ENCODE measurements at regions not wholly inside any gene's neighbourhood (a gene's known extent, or its start where the extent isn't known, plus 50 kb on each side); places are given as distances from the start of the nearest gene placed in this dataset.

DNA sequence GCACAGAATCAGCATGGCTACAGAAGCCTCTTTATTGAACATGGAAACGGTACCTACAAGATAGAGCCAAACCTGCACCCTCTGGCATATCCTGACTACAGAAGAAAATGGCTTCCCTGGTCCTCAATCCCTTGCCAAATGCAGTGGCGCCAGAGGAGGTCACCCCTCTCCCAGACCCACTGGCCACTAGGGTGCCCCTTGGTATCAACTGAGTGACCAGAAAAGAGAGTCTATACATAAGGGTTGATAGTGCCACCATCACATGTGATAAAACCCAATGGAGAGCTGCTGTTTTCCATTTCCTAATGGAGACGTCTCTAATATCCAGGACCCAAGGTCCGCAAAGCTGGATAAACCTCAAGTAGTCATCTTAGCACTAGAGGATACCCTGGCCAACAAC, 52.7 kb upstream of the ALK start:
- no peak for DNase-seq (ENCODE audit: low read depth, low spot score)

DNA sequence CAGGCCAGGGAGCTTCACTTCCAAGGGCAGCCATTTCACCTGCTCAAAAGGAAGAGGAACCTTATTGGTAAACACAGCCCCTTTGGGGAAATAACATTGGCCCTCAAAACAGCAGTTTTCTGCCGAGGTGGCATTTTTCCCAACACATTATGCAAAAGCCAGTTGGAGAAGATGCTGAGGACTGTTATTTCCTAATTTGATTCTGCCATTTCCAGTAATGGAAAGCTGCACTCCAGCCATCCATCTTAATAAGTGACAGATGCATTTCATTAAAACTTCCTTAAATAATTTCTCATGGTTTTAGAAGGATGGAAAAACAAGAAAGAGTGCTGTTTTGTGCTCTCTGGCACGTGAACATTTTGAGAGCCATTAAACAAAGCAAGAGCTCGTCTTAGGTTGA, 55.9 kb upstream of the ALK start:
- DNase-seq (ENCODE audit: low read depth, low spot score): no peak

DNA sequence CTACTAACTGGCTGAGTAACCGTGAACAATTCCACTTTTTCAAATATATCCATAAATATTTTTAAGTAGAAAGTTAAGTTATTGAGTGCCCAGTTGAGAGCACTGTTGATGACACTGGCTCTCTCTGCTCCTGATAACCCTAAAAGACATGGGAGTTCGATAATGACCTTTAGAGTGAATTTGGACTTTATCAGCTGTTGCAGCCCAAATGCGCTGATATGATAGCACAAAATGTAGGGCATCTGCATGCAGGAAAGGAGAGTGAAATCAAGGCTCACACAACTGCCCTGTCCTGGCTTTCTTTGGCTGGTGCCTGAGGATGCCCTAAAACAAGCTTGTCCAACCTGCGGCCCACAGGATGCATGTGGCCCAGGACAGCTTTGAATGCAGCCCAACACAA, 60.0 kb upstream of the ALK start:
- DNase-seq (ENCODE audit: low read depth, low spot score): no peak

DNA sequence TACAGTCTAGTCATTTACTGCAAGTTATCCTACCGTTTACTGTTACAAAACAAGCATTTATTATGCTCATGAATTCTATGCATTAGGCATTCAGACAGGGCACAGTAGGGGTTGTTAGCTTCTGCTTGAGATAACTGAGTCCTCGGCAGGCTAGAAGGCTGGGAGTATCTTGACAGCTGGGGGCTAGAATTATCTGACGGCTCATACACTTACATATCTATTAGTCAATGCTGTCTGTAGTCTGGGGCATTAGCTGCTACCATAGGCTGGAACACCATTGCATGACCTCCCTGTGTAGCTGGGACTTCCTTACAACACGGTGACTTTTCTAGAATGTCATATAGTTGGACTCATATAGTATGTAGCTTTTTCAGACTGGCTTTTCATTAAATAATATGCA, 61.9 kb upstream of the ALK start:
- no peak for DNase-seq (ENCODE audit: low read depth, low spot score)

DNA sequence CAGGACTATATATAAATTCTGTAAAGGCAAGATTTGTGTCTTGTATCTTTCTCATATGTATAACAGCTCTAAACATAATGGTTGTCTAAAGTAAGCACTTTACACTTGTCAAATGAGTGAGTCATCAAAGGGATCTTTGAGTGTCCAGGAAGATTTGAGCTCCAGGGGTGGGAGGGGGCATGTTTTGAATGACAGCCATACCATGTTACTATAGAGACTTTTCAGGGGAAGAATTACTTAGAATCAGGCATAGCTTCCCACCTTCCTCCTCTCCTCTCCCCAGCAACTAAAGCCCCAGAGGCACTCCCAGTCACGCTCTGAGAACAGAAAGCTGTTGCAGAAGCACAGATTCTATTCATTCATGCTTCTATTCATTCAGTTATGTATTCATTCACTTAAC, 65.8 kb upstream of the ALK start:
- DNase-seq (ENCODE audit: low read depth, low spot score): no peak

DNA sequence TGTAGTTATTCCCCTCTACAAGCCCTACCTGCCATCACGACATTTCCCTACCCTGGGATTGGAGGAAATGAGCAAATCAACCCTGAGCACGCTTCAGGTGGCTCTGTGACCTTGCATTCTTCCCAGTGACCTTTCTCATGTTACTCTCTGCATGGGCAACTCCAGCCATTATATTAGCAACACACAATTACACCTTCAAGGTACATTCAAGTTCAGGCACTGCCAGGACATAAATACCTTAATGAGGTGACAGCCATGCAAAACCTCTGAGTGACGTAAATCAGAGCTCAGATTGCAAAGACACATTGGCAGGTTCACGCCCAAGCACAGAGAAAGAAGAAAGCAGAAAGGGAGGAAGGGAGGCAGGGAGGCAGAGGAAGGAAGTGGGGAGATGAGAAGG, 68.7 kb upstream of the ALK start:
- no peak for DNase-seq (ENCODE audit: low read depth, low spot score)

DNA sequence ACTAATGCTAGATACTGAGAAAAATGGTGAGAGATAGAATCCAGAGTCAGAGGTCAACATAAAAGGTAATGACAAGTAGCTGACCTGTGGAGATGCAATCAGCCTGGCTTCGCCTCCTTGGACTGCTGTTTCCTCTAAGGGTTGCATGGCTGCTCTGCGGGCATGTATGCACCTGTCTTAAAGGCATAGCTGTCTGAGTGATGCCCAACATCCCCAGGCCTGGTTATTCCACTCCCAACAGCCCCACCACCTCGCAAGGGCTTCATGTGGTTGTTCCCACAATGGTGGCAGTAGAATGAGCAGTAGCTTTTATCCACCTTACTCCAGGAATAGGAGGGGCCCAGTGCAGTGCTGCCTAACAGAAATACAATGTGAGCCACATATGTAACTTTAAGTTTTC, 69.7 kb upstream of the ALK start:
- DNase-seq (ENCODE audit: low read depth, low spot score): no peak

DNA sequence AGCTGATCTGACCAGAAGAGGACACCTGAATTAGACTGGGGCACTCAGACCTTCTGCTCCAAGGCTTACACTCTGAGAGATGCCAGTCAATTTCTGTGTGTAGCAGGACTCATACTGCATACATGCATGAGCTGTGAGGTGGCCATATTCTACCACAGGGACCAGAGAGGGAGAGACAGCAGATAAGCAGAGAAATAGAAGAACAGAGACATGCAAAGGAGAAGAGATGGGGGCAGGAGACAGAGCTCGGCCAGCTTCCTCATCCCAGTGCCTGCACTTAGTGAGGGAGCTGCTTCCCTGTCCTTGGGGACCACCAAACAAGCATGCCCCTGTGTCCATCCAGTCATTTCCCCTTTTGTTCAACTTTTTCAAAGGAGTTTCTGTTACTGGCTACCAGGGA, 73.9 kb upstream of the ALK start:
- DNase-seq (ENCODE audit: low read depth, low spot score): no peak

DNA sequence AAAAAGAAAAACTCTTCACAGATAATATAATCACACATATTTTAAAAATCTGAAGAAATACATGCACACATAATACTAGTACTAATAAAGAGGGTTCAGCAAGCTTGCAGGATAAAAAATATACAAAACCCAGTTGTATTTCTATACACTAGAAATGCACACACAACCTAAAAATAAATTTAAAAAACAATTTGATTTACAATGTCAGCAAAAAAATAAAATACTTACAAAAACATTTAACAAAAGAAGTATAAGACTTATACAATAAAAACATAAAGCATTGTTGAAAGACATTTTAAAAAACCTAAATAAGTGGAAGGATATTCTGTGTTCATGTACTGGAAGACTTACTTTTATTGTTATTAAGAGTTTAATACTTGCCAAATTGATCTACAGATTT, 81.7 kb upstream of the ALK start:
- no peak for DNase-seq (ENCODE audit: low read depth, low spot score)

DNA sequence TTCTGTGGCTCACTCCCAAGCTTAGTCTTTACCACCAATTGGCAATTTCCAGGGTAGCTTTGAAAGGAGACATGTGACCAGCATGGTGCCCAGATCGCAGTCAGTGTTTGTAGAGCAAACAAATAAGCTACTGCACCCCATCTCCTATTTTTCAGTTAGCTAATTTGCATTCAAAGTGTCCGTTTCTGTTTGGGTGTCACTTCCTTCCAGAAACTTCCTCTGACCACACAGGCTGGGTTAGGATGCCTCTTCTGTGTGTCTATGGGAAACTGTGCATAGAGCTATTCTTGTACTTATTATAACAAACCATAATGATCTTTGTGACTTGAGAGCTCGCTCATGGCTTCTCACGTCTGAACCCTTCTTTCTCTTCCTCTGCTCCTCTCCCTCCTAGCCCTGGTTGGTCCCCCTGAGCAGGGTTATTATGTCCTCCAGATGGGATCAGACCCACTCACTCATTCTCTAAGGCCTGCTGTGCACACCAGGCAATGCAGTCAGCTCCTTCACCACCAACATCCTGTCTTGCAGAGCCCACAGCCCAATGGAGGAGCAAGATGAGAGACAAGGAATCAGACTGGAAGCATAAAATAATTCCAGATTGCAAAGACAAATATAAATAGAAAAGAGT, 101.2 kb upstream of the ALK start:
- no peak for DNase-seq (ENCODE audit: low read depth, low spot score)

DNA sequence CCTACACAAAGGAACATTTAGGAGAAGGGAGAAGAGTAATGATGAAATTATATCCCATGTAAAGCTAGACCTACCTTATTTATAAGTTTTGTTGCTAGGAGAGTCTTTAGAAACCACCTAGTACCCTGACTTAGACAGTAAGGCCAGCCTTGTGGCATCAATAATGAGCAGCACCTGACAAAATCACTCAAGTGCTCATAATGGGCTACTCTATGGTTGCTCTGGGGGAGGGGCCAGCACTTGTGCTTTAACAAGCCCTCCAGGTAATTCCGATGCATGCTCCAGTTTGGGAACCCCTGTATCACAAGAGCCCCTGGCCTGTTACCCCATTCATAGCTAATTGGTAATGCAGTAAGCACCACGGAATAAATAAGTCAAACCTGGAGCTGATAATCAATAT, 102.9 kb upstream of the ALK start:
- DNase-seq (ENCODE audit: low read depth, low spot score): no peak

DNA sequence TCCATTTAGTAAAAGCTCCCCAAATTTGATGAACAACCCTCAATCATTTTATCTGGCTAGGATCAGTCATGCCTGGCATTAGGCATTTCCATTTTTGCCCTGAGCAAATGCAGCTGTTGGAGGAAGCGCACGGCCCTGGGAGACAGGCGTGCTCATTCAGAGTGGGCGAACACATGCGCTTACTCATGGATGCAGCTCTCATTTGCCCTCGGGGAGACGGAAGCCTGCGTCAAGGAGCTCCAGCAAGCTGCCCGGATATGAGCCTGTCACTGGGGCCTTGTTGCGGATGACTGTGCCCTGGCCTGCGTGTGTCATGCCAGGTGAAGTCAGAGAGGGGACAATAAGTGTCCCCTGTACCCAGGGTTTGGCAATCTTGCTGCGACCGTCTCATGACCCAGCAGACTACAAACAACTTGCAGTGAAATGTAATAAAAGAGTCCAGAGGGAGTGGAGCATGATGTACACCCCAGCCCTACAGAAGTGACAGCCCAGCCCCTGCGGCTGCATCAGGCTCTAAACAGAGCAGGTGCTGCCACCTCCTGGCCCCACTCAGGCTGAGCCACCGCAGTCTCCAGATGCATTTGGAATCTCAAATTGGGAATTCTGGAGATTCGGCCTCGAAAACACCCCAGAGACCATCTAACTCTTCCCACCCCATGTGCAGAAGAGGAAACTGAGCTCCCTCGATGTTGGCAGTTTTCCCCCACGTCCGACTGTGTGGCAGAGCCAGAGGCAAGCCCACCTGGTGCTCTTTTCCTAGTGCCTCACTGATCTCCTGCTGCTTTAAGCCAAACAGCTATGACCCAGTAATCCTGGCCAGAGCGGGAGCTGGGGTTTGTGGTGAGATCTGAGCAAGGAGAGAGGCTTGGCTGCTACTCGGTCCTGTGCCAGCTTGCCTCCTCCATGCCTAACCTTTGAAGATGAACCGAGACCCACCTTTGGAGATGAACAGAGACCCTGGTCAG, 105.0 kb upstream of the ALK start:
- no peak for DNase-seq (ENCODE audit: low read depth, low spot score)

DNA sequence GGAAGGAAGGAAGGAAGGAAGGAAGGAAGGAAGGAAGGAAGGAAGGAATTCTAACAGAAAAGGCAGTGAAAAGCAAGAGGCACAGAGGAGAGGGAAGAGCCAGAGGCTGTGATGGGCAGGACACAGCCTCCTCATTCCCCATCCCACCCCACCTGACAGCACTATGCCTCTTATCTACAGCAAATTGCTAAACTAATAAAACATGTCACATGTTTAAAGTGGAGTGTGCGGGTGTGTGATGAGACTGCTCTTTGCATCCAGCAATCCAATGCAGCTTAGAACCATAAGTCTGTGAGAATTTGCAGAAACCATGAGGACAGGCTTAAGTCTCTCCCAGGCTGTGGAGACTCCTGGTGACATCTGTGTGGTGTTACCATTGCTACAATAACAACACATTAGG, 108.4 kb upstream of the ALK start:
- DNase-seq (ENCODE audit: low read depth, low spot score): no peak

DNA sequence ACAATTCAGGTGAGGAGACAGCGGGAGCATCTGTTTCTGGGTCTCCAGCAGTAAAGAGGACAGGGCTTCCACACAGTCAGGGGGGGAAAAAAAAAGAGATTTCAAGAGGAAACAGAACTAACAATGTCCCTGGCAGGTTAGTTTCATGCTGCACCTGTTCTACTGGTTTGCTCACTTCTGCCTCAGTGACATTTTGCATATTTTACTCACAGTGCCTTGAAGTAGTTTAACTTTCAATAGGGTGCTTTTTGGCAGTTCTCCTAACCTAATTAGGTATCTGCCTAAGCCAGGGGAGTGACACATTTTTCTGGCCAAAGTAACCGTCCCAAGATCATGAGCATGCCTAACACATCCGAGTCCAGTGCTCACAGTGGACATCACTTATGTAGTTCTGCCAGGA, 109.0 kb upstream of the ALK start:
- no peak for DNase-seq (ENCODE audit: low read depth, low spot score)

DNA sequence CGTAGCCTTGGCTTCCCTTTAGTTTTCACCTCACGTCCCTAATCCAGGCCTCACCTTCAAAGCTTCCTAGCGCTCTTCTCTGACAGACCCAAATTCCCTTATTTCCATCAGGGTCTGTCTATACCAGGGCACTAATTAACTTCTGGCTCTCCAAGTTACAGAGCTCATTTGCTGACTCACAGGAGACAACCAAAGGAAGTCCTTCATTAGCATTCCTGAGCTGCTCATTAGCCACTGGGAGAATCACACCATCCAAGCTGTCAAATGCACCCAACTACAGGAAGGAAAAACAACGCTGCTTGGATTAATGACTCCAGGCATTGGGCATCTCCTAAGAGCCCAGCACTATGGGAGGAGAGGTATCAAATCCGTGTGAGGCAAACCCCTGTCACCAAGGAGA, 109.8 kb upstream of the ALK start:
- no peak for DNase-seq (ENCODE audit: low read depth, low spot score)

DNA sequence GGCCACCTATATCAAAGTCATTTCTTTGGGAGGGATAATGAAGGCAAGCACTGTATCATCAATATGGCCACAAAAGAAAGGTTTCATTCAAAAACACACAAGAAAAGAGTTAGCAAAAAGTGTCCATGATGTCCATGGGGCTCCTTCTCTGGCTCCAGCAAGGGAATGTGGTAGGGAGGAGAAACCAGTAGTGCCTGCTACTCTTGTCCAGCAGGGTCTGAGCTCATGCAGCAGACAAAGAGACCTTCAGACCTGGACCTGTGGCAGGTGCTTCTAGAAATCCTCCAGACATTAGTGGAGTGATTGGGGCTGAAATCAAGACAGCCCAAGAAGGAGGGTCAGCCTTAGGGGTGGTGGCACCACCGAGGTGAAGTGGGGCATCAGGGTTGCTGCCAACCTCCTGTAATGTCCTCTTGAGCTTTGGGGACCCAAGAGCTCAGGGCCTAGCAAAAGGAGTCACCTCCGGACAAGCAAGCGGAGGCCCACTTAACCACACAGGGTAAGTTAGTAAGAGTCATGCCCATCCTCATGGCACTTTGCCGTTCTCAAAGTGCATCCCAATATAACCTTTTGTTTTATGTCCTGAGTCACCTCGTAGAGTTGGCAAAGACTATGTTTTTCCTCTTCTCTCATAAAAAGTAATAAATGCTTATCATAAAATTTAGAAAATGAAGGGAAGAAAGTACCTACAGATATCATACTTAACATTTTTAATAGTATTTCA, 112.6 kb upstream of the YPEL5 start:
- DNase-seq (ENCODE audit: low read depth, low spot score): no peak

DNA sequence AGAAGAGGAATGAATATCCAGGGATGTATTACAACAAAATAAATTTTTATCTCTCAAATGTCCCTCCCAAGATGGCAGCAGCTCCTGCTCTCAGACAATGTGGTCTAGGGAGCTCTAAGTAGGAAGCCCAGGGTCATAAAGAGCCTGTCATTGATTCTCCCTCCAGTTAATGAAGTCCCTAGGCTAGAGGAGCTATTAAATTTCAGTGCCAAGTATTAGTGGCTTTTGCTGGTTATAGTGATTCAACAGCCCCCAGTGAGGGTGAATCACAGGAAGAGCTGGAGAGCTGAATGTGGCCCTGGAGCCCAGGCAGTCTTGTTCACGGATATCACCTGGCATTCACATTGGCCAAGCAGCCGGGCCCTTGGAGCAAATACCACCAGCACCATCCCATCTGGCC, 109.8 kb upstream of the YPEL5 start:
- no peak for DNase-seq (ENCODE audit: low read depth, low spot score)

DNA sequence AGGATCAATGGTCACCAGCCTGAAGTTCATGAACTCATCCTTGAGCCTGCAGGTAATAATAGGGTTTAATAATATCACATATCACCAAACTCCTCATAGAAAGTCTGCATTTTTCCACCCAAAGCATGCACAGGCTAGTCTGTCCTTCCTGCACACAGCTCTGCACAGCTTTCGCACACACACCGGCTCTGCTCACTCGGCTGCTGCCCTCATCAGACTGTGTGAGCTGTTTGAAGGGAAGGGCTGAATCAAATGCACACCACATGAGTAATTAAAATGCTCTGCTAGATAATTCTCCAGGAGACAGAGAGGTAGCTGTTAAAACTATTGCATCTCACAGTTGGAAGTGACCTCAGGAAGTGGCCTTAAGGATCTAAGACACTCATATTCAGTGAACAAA, 108.4 kb upstream of the YPEL5 start:
- DNase-seq (ENCODE audit: low read depth, low spot score): no peak

DNA sequence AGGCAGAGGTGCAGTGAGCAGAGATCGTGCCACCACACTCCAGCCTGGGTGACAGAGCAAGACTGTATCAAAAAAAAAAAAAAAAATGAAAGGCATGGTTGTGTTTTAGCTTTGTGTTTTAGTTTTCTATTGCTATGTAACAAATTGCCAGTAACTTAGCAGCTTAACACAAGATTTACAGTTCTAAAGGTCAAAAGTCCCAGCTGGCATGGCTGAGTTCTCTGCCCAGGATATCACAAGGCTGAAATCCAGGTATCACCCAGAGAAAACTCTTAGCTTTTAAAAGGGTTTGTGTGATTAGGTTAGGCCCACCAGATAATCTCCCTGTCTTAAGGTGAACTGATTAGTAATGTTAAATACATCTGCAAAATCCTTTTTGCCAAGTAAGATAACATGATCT, 107.7 kb upstream of the YPEL5 start:
- DNase-seq (ENCODE audit: low read depth, low spot score): no peak

DNA sequence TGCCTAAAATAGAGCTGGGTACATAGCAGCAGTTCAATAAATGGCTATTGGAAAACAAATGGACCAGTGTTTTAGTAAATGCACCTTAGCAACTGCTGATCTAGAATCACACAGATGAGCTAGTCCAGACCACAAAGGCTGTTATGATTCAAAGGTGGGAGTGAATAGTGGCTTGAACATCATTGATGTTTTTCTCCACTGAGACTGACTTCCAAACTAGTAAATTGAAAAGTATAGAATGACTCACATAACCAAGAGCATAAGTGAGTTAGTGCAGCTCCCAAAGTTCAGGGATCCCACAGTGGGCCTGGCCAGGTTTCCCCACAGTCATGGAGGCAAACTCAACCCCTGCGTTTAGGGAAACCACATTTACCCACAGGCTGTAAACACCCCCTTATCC, 106.7 kb upstream of the YPEL5 start:
- DNase-seq (ENCODE audit: low read depth, low spot score): no peak

DNA sequence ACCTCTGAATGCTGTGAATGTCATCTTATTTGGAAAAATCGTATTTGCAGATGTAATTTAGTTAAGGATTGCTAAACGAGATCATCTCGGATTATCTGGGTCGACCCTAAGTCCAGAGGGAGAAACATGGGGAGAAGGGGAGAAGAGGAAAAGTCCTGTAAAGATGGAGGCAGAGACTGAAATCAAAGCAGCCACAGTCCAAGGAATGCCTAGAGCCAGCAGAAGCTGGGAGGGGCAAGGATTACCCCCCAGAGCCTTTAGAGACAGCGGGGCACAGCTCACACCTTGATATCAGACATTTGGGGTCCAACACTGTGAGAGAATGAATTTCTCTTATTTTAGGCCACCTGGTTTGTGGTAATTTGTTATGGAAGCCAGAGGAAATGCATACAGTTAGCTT, 104.9 kb upstream of the YPEL5 start:
- DNase-seq (ENCODE audit: low read depth, low spot score): no peak

DNA sequence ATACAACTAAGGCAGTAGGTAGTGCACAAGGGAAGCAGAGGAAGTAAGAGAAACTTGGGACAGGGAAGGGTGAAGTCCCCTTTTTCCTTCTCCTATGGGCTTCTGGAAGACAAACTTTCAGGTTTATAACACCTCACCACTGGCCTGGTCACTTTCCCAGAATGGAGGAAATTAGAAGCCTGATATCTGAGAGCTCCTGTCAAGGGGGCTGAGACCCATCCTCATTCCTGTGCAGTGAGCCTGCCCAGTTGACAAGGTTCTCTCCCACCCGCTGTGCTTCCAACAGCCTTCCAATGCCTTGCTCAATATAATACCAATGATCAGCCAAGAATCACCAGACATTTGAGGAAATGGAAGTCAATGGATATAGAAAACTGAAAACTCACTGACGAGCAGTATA, 100.4 kb upstream of the YPEL5 start:
- DNase-seq (ENCODE audit: low read depth, low spot score): no peak

DNA sequence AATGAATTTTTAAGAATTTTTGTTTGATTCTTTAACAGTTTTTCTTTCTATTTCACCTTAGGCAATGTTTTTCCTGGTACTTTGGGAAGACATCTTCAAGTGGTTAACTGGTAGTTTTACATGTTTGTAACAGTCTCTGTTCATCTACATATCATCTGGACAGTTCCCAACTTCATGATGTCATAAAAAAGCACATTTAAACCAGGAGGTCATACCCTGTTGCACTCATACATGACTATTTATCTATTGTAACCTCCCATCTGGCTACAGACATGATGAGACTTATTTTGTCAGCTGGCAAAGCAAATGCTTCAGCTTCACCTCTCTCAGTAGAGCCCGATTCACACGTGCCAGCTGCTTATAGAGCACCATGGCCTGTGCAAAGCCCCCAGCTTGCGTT, 99.8 kb upstream of the YPEL5 start:
- DNase-seq (ENCODE audit: low read depth, low spot score): no peak
